ENCODE measurements at regions not wholly inside any gene's neighbourhood (a gene's known extent, or its start where the extent isn't known, plus 50 kb on each side); places are given as distances from the start of the nearest gene placed in this dataset.

- DNase-seq: no peak
Observed at GRCh38 chr3:11919390-11919789, 72.7 kb upstream of the TAMM41 start.

GRCh38 chr3:11924518-11924917 is 77.8 kb upstream of the TAMM41 start:
- DNase-seq: no peak

- no peak for DNase-seq
Observed at GRCh38 chr3:11928381-11928780, 75.8 kb upstream of the SYN2 start.

GRCh38 chr3:11929531-11929930 is 74.7 kb upstream of the SYN2 start:
- DNase-seq: no peak

- DNase-seq: no peak
Observed at GRCh38 chr3:11930084-11930483, 74.1 kb upstream of the SYN2 start.

GRCh38 chr3:11932636-11933035 is 71.6 kb upstream of the SYN2 start:
- no peak for DNase-seq

- DNase-seq: no peak
Observed at GRCh38 chr3:11933529-11933928, 70.7 kb upstream of the SYN2 start.

GRCh38 chr3:11944052-11944673 is 60.0 kb upstream of the SYN2 start:
- peak; percentile 20 for DNase-seq

- no peak for DNase-seq
Observed at GRCh38 chr3:11948331-11948730, 55.9 kb upstream of the SYN2 start.

- no peak for DNase-seq
Observed at GRCh38 chr3:11948866-11949265, 55.3 kb upstream of the SYN2 start.

- DNase-seq: no peak
Observed at GRCh38 chr3:11949351-11949750, 54.8 kb upstream of the SYN2 start.

GRCh38 chr3:11950576-11950975 is 53.6 kb upstream of the SYN2 start:
- DNase-seq: no peak

GRCh38 chr3:11953350-11953749 is 50.8 kb upstream of the SYN2 start:
- DNase-seq: no peak

- DNase-seq: no peak
Observed at GRCh38 chr3:11953778-11954177, 50.4 kb upstream of the SYN2 start.

- no peak for DNase-seq
Observed at GRCh38 chr3:11954312-11954934, 49.8 kb upstream of the SYN2 start.
